Loucy (cell line): ENCODE measurements at regions not wholly inside any gene's neighbourhood (a gene's known extent, or its start where the extent isn't known, plus 50 kb on each side); places are given as distances from the start of the nearest gene placed in this dataset.

Experiments
- H2AFZ ChIP-seq: fragments of 200-600 bp; sonication (generic); 2 replicates; pipeline ENCODE4 v1.6.0; 2016; ENCODE audit warnings: antibody characterized with exemption, mild to moderate bottlenecking, low read length, moderate library complexity
- H3F3A ChIP-seq: fragments of 200-600 bp; 2 replicates; pipeline ENCODE4 v1.6.0; 2016; ENCODE audit warnings: antibody characterized with exemption, low read depth, mild to moderate bottlenecking
- H3K27me3 ChIP-seq: fragments of 200-600 bp; sonication (generic); 2 replicates; pipeline ENCODE4 v1.6.1; 2014; ENCODE audit warnings: low read length, mild to moderate bottlenecking; ENCODE audit not compliant: insufficient read depth, poor library complexity, severe bottlenecking
- H3K36me3 ChIP-seq: fragments of 200-600 bp; sonication (generic); 2 replicates; pipeline ENCODE4 v1.6.1; 2016; ENCODE audit warnings: low read length; ENCODE audit not compliant: insufficient read depth
- H3K4me1 ChIP-seq: fragments of 200-600 bp; sonication (generic); 2 replicates; pipeline ENCODE4 v1.5.1; 2014; ENCODE audit warnings: low read length, mild to moderate bottlenecking; ENCODE audit not compliant: insufficient read depth, poor library complexity, severe bottlenecking
- H3K4me2 ChIP-seq: fragments of 200-600 bp; sonication (generic); 2 replicates; pipeline ENCODE4 v1.6.0; 2014; ENCODE audit warnings: antibody characterized with exemption, low read length, low read depth, mild to moderate bottlenecking; ENCODE audit not compliant: poor library complexity, severe bottlenecking
- H3K4me3 ChIP-seq: fragments of 200-600 bp; sonication (generic); 2 replicates; pipeline ENCODE4 v1.5.1; 2014; ENCODE audit warnings: low read length, mild to moderate bottlenecking, mixed read lengths; ENCODE audit not compliant: poor library complexity, severe bottlenecking
- H3K79me2 ChIP-seq: fragments of 200-600 bp; sonication (generic); 2 replicates; pipeline ENCODE4 v1.6.1; 2014; ENCODE audit warnings: low read length; ENCODE audit not compliant: insufficient read depth
- H3K9ac ChIP-seq: fragments of 200-600 bp; sonication (generic); 2 replicates; pipeline ENCODE4 v1.6.0; 2014; ENCODE audit warnings: mild to moderate bottlenecking, low read depth, low read length, moderate library complexity; ENCODE audit not compliant: poor library complexity, severe bottlenecking
- H3K9me2 ChIP-seq: fragments of 200-600 bp; sonication (generic); replicated peaks from 2 replicates; pipeline ENCODE4 v1.6.1; 2016; ENCODE audit warnings: low read depth, low read length, mixed read lengths
- H3K9me3 ChIP-seq: fragments of 200-600 bp; sonication (generic); 2 replicates; pipeline ENCODE4 v1.6.1; 2014; ENCODE audit warnings: mild to moderate bottlenecking, antibody characterized with exemption, low read length, low read depth; ENCODE audit not compliant: insufficient read depth
- H4K20me1 ChIP-seq: fragments of 200-600 bp; sonication (generic); 2 replicates; pipeline ENCODE4 v1.6.0; 2014; ENCODE audit warnings: antibody characterized with exemption, low read length, mild to moderate bottlenecking; ENCODE audit not compliant: insufficient read depth, poor library complexity, severe bottlenecking
- EZH2phosphoT487 ChIP-seq: fragments of 200-600 bp; IDR thresholded peaks from 2 replicates; pipeline ENCODE4 v1.6.1; 2018; ENCODE audit warnings: antibody characterized with exemption, mild to moderate bottlenecking, moderate library complexity, borderline replicate concordance
- TF ChIP-seq, protein P1 (sequence below): fragments of 200-600 bp; sonication (generic); conservative IDR thresholded peaks from 2 replicates; pipeline ENCODE4 v1.5.1; 2014; ENCODE audit warnings: mild to moderate bottlenecking, antibody characterized with exemption, low read length

DNA sequence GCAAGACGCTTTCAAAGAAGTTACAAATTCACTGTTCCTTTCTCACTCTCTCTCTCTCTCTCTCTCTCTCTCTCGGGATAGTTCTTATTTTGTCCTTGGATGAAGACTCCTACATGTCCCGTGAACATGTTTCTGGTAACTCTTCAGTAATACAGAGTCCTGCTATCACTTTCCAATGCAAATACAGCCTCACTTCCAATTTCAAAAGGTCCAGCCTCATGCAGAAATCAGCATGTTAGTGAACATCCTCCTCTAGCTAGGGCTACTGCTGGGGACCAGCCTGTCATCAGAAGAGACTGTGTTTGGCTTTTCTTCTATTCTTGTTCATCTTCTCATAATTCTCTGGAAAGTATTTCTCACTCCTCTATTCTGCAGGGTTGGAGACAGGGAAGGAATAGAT, 1306.7 kb upstream of the CELF4 start:
- H2AFZ ChIP-seq: no peak overlapping the region
- no peaks in the 10 kb centered on the region for H4K20me1 ChIP-seq
- H3F3A ChIP-seq: no peaks in the 10 kb centered on the region
- no peak overlapping the region for H3K9ac ChIP-seq
- no peaks in the 10 kb centered on the region for H3K9me2 ChIP-seq
- TF ChIP-seq, protein P1, sequence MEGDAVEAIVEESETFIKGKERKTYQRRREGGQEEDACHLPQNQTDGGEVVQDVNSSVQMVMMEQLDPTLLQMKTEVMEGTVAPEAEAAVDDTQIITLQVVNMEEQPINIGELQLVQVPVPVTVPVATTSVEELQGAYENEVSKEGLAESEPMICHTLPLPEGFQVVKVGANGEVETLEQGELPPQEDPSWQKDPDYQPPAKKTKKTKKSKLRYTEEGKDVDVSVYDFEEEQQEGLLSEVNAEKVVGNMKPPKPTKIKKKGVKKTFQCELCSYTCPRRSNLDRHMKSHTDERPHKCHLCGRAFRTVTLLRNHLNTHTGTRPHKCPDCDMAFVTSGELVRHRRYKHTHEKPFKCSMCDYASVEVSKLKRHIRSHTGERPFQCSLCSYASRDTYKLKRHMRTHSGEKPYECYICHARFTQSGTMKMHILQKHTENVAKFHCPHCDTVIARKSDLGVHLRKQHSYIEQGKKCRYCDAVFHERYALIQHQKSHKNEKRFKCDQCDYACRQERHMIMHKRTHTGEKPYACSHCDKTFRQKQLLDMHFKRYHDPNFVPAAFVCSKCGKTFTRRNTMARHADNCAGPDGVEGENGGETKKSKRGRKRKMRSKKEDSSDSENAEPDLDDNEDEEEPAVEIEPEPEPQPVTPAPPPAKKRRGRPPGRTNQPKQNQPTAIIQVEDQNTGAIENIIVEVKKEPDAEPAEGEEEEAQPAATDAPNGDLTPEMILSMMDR: no peak
- no peak for TF ChIP-seq EZH2phosphoT487
- H3K4me3 ChIP-seq: no peak overlapping the region
- H3K4me1 ChIP-seq: no peaks in the 10 kb centered on the region
- H3K79me2 ChIP-seq: no peaks in the 10 kb centered on the region
- no peaks in the 10 kb centered on the region for H3K9me3 ChIP-seq
- no peaks in the 10 kb centered on the region for H3K36me3 ChIP-seq
- H3K4me2 ChIP-seq: no peak overlapping the region
- no peaks in the 10 kb centered on the region for H3K27me3 ChIP-seq

DNA sequence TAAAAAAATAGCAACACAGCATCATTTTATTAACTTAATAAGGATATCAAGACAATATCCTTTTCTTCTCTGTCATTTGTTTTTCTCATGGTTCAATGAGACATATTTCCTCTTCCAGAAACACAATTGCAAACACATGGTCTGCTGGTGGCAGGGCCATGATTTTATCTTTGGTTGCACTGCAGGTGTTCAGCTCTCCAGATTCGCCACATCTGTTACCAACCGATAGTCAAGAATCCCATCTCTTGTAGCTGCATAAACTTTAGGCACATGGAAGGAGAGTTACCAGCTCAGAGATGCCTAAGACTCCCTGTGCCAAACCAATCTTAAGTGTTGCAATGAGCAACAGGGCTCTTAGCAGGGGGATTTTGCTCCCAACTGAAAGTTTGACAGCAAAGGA, 1303.2 kb upstream of the CELF4 start:
- no peaks in the 10 kb centered on the region for H4K20me1 ChIP-seq
- H3K79me2 ChIP-seq: no peaks in the 10 kb centered on the region
- H3K9me3 ChIP-seq: no peaks in the 10 kb centered on the region
- no peaks in the 10 kb centered on the region for H3F3A ChIP-seq
- H3K36me3 ChIP-seq: no peaks in the 10 kb centered on the region
- no peaks in the 10 kb centered on the region for H3K4me1 ChIP-seq
- H2AFZ ChIP-seq: no peak overlapping the region
- H3K27me3 ChIP-seq: no peaks in the 10 kb centered on the region
- H3K4me3 ChIP-seq: no peak overlapping the region
- TF ChIP-seq EZH2phosphoT487: no peak
- TF ChIP-seq, protein P1: no peak
- no peak overlapping the region for H3K4me2 ChIP-seq
- no peak overlapping the region for H3K9ac ChIP-seq
- H3K9me2 ChIP-seq: no peaks in the 10 kb centered on the region

DNA sequence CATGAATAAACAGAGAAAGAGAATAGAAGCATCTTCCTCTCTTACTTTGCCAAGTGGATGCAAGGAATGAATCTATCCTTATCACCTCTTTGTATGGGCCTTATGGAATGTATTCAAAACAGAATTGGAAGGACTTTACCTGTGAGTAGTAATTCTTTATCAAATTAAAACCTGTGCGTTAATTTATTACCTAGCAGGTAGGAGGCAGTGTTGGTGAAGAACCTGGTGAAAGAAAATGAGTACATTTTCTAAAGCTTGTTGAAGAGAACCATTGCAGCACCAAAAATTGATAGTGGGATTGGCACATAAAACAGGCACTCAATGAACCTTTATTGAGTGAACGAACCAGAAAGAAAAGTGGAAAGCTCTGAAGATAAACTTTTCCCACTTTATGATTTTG, 1302.1 kb upstream of the CELF4 start:
- Histone ChIP-seq H3K4me2 (no peak overlapping the region), H4K20me1 (no peaks in the 10 kb centered on the region), H3F3A (no peaks in the 10 kb centered on the region), H3K9ac (no peak overlapping the region), H3K4me3 (no peak overlapping the region), H3K79me2 (no peaks in the 10 kb centered on the region), H3K36me3 (no peaks in the 10 kb centered on the region), H3K27me3 (no peaks in the 10 kb centered on the region), H3K4me1 (no peaks in the 10 kb centered on the region), H3K9me2 (no peaks in the 10 kb centered on the region), H3K9me3 (no peaks in the 10 kb centered on the region), H2AFZ (no peak overlapping the region)
- TF ChIP-seq, protein P1: no peak
- no peak for TF ChIP-seq EZH2phosphoT487
